ENCODE measurements at regions not wholly inside any gene's neighbourhood (a gene's known extent, or its start where the extent isn't known, plus 50 kb on each side); places are given as distances from the start of the nearest gene placed in this dataset.

GRCh38 chr5:158084292-158084691, 225.3 kb upstream of the CLINT1 start:
- TF ChIP-seq ZNF230 (CRISPR knock-in tag; IDR thresholded peaks at IDR 0.05), result no peak
- TF ChIP-seq, protein P1, sequence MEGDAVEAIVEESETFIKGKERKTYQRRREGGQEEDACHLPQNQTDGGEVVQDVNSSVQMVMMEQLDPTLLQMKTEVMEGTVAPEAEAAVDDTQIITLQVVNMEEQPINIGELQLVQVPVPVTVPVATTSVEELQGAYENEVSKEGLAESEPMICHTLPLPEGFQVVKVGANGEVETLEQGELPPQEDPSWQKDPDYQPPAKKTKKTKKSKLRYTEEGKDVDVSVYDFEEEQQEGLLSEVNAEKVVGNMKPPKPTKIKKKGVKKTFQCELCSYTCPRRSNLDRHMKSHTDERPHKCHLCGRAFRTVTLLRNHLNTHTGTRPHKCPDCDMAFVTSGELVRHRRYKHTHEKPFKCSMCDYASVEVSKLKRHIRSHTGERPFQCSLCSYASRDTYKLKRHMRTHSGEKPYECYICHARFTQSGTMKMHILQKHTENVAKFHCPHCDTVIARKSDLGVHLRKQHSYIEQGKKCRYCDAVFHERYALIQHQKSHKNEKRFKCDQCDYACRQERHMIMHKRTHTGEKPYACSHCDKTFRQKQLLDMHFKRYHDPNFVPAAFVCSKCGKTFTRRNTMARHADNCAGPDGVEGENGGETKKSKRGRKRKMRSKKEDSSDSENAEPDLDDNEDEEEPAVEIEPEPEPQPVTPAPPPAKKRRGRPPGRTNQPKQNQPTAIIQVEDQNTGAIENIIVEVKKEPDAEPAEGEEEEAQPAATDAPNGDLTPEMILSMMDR (CRISPR knock-in tag; IDR thresholded peaks at IDR 0.05), result no peak
- TF ChIP-seq, protein P2, sequence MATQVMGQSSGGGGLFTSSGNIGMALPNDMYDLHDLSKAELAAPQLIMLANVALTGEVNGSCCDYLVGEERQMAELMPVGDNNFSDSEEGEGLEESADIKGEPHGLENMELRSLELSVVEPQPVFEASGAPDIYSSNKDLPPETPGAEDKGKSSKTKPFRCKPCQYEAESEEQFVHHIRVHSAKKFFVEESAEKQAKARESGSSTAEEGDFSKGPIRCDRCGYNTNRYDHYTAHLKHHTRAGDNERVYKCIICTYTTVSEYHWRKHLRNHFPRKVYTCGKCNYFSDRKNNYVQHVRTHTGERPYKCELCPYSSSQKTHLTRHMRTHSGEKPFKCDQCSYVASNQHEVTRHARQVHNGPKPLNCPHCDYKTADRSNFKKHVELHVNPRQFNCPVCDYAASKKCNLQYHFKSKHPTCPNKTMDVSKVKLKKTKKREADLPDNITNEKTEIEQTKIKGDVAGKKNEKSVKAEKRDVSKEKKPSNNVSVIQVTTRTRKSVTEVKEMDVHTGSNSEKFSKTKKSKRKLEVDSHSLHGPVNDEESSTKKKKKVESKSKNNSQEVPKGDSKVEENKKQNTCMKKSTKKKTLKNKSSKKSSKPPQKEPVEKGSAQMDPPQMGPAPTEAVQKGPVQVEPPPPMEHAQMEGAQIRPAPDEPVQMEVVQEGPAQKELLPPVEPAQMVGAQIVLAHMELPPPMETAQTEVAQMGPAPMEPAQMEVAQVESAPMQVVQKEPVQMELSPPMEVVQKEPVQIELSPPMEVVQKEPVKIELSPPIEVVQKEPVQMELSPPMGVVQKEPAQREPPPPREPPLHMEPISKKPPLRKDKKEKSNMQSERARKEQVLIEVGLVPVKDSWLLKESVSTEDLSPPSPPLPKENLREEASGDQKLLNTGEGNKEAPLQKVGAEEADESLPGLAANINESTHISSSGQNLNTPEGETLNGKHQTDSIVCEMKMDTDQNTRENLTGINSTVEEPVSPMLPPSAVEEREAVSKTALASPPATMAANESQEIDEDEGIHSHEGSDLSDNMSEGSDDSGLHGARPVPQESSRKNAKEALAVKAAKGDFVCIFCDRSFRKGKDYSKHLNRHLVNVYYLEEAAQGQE (IDR thresholded peaks at IDR 0.05; ENCODE audit: borderline replicate concordance in 1 of 2, low read depth in 1 of 2, low read length in 2 of 2), result no peak
- TF ChIP-seq BCL3 (CRISPR knock-in tag; IDR thresholded peaks at IDR 0.05), result no peak
- TF ChIP-seq ZNF598 (CRISPR knock-in tag; IDR thresholded peaks at IDR 0.05; ENCODE audit: borderline replicate concordance), result no peak
- no peak for TF ChIP-seq ATF4 (CRISPR knock-in tag; IDR thresholded peaks at IDR 0.05)
- no peak for TF ChIP-seq FOXK1 (CRISPR knock-in tag; IDR thresholded peaks at IDR 0.05; ENCODE audit: borderline replicate concordance, low read depth)
- no peak for TF ChIP-seq ZNF121 (CRISPR knock-in tag; IDR thresholded peaks at IDR 0.05)
- TF ChIP-seq SP1 (IDR thresholded peaks at IDR 0.05), result no peak
- no peak for TF ChIP-seq SP1 (CRISPR knock-in tag; IDR thresholded peaks at IDR 0.05)
- TF ChIP-seq FOXJ3 (CRISPR knock-in tag; IDR thresholded peaks at IDR 0.05; ENCODE audit: borderline replicate concordance), result no peak
- no peak for TF ChIP-seq NR2C2 (CRISPR knock-in tag; IDR thresholded peaks at IDR 0.05; ENCODE audit: borderline replicate concordance)
